ENCODE measurements at regions not wholly inside any gene's neighbourhood (a gene's known extent, or its start where the extent isn't known, plus 50 kb on each side); places are given as distances from the start of the nearest gene placed in this dataset.
"Not testable (repeated sequence)": the region's sequence is repeated elsewhere in the genome, so short reads cannot be mapped to it uniquely, and the experiment has no call there.

- no peaks in the 10 kb centered on the region for H3K4me1 Mint-ChIP-seq (ENCODE audit: low read depth)
- H3K36me3 Mint-ChIP-seq (ENCODE audit: low read depth) = no peaks in the 10 kb centered on the region
- no peaks in the 10 kb centered on the region for H3K27me3 Mint-ChIP-seq
- peaks cover 6% of the 10 kb centered on the region for H3K9me3 Mint-ChIP-seq
- no peak overlapping the region for H3K4me3 Mint-ChIP-seq
- H3K27ac Mint-ChIP-seq = no peak overlapping the region
Measured at GRCh38 chr5:174810796-174811195, 86.4 kb downstream of the MSX2 start.

- no peaks in the 10 kb centered on the region for H3K36me3 Mint-ChIP-seq (ENCODE audit: low read depth)
- no peaks in the 10 kb centered on the region for H3K27me3 Mint-ChIP-seq
- no peaks in the 10 kb centered on the region for H3K9me3 Mint-ChIP-seq
- H3K27ac Mint-ChIP-seq = no peak overlapping the region
- H3K4me3 Mint-ChIP-seq = no peak overlapping the region
- H3K4me1 Mint-ChIP-seq (ENCODE audit: low read depth) = no peaks in the 10 kb centered on the region
Measured at GRCh38 chr5:174807471-174807870, 83.1 kb downstream of the MSX2 start.

GRCh38 chr5:174806729-174807128, 82.3 kb downstream of the MSX2 start:
- Mint-ChIP-seq H3K27me3 (no peaks in the 10 kb centered on the region), H3K9me3 (no peaks in the 10 kb centered on the region), H3K36me3 (ENCODE audit: low read depth) (no peaks in the 10 kb centered on the region), H3K4me1 (ENCODE audit: low read depth) (no peaks in the 10 kb centered on the region), H3K27ac (no peak overlapping the region), H3K4me3 (no peak overlapping the region)

GRCh38 chr5:174801798-174802197, 77.4 kb downstream of the MSX2 start:
- H3K27me3 Mint-ChIP-seq = peaks cover 13% of the 10 kb centered on the region
- no peaks in the 10 kb centered on the region for H3K4me1 Mint-ChIP-seq (ENCODE audit: low read depth)
- H3K4me3 Mint-ChIP-seq = no peak overlapping the region
- no peaks in the 10 kb centered on the region for H3K9me3 Mint-ChIP-seq
- H3K27ac Mint-ChIP-seq = no peak overlapping the region
- no peaks in the 10 kb centered on the region for H3K36me3 Mint-ChIP-seq (ENCODE audit: low read depth)

GRCh38 chr5:174800435-174800834, 76.1 kb downstream of the MSX2 start:
- H3K27me3 Mint-ChIP-seq = peaks cover 21% of the 10 kb centered on the region
- no peaks in the 10 kb centered on the region for H3K9me3 Mint-ChIP-seq
- no peak overlapping the region for H3K27ac Mint-ChIP-seq
- no peaks in the 10 kb centered on the region for H3K4me1 Mint-ChIP-seq (ENCODE audit: low read depth)
- H3K36me3 Mint-ChIP-seq (ENCODE audit: low read depth) = no peaks in the 10 kb centered on the region
- no peak overlapping the region for H3K4me3 Mint-ChIP-seq

- no peak overlapping the region for H3K27ac Mint-ChIP-seq
- H3K4me1 Mint-ChIP-seq (ENCODE audit: low read depth) = no peaks in the 10 kb centered on the region
- no peaks in the 10 kb centered on the region for H3K36me3 Mint-ChIP-seq (ENCODE audit: low read depth)
- no peaks in the 10 kb centered on the region for H3K9me3 Mint-ChIP-seq
- H3K27me3 Mint-ChIP-seq = peaks cover 26% of the 10 kb centered on the region
- H3K4me3 Mint-ChIP-seq = no peak overlapping the region
Measured at GRCh38 chr5:174799121-174799520, 74.7 kb downstream of the MSX2 start.

GRCh38 chr5:174798551-174798951, 74.2 kb downstream of the MSX2 start:
- no peak overlapping the region for H3K4me3 Mint-ChIP-seq
- H3K27ac Mint-ChIP-seq = no peak overlapping the region
- H3K36me3 Mint-ChIP-seq (ENCODE audit: low read depth) = no peaks in the 10 kb centered on the region
- H3K4me1 Mint-ChIP-seq (ENCODE audit: low read depth) = no peaks in the 10 kb centered on the region
- no peaks in the 10 kb centered on the region for H3K9me3 Mint-ChIP-seq
- peaks cover 31% of the 10 kb centered on the region for H3K27me3 Mint-ChIP-seq

- Mint-ChIP-seq H3K27ac (no peak overlapping the region), H3K4me1 (ENCODE audit: low read depth) (no peaks in the 10 kb centered on the region), H3K9me3 (no peaks in the 10 kb centered on the region), H3K4me3 (no peak overlapping the region), H3K27me3 (peaks cover 46% of the 10 kb centered on the region), H3K36me3 (ENCODE audit: low read depth) (no peaks in the 10 kb centered on the region)
Measured at GRCh38 chr5:174796711-174797192, 72.4 kb downstream of the MSX2 start.

- Mint-ChIP-seq H3K4me1 (ENCODE audit: low read depth) (no peaks in the 10 kb centered on the region), H3K27me3 (peaks cover 46% of the 10 kb centered on the region), H3K9me3 (no peaks in the 10 kb centered on the region), H3K36me3 (ENCODE audit: low read depth) (no peaks in the 10 kb centered on the region), H3K4me3 (no peak overlapping the region), H3K27ac (no peak overlapping the region)
Measured at GRCh38 chr5:174794931-174795672, 70.7 kb downstream of the MSX2 start.

- no peaks in the 10 kb centered on the region for H3K4me1 Mint-ChIP-seq (ENCODE audit: low read depth)
- no peaks in the 10 kb centered on the region for H3K36me3 Mint-ChIP-seq (ENCODE audit: low read depth)
- no peak overlapping the region for H3K27ac Mint-ChIP-seq
Measured at GRCh38 chr5:174793684-174794328, 69.4 kb downstream of the MSX2 start.

GRCh38 chr5:174793076-174793475, 68.7 kb downstream of the MSX2 start:
- peaks cover 40% of the 10 kb centered on the region for H3K27me3 Mint-ChIP-seq
- no peaks in the 10 kb centered on the region for H3K36me3 Mint-ChIP-seq (ENCODE audit: low read depth)
- no peaks in the 10 kb centered on the region for H3K4me1 Mint-ChIP-seq (ENCODE audit: low read depth)
- no peak overlapping the region for H3K4me3 Mint-ChIP-seq
- H3K27ac Mint-ChIP-seq = no peak overlapping the region
- no peaks in the 10 kb centered on the region for H3K9me3 Mint-ChIP-seq

More at GRCh38 chr5:174793684-174794328, 69.4 kb downstream of the MSX2 start:
- Mint-ChIP-seq H3K4me3 (no peak overlapping the region), H3K9me3 (no peaks in the 10 kb centered on the region), H3K27me3 (peaks cover 42% of the 10 kb centered on the region)

- not testable (repeated sequence) for H3K4me1 Mint-ChIP-seq (ENCODE audit: low read depth); H3K27ac Mint-ChIP-seq; H3K4me3 Mint-ChIP-seq; H3K36me3 Mint-ChIP-seq (ENCODE audit: low read depth); H3K9me3 Mint-ChIP-seq
- peaks cover 32% of the 10 kb centered on the region for H3K27me3 Mint-ChIP-seq
Measured at GRCh38 chr5:174792265-174792664, 67.9 kb downstream of the MSX2 start.

- Mint-ChIP-seq H3K27me3 (peaks cover 29% of the 10 kb centered on the region), H3K36me3 (ENCODE audit: low read depth) (no peaks in the 10 kb centered on the region), H3K27ac (no peak overlapping the region), H3K9me3 (peaks cover under 1% of the 10 kb centered on the region), H3K4me1 (ENCODE audit: low read depth) (no peaks in the 10 kb centered on the region), H3K4me3 (no peak overlapping the region)
Measured at GRCh38 chr5:174790906-174791305, 66.5 kb downstream of the MSX2 start.

GRCh38 chr5:174789596-174789995, 65.2 kb downstream of the MSX2 start:
- Mint-ChIP-seq H3K4me3 (no peak overlapping the region), H3K9me3 (peaks cover 10% of the 10 kb centered on the region), H3K27ac (no peak overlapping the region), H3K36me3 (ENCODE audit: low read depth) (no peaks in the 10 kb centered on the region), H3K27me3 (peaks cover 23% of the 10 kb centered on the region), H3K4me1 (ENCODE audit: low read depth) (no peaks in the 10 kb centered on the region)

- no peak overlapping the region for H3K4me3 Mint-ChIP-seq
Measured at GRCh38 chr5:174785120-174785680, 60.8 kb downstream of the MSX2 start.

More at GRCh38 chr5:174785120-174785680, 60.8 kb downstream of the MSX2 start:
- Mint-ChIP-seq H3K4me1 (ENCODE audit: low read depth) (no peaks in the 10 kb centered on the region), H3K27ac (no peak overlapping the region), H3K27me3 (peaks cover 11% of the 10 kb centered on the region), H3K9me3 (peaks cover 19% of the 10 kb centered on the region), H3K36me3 (ENCODE audit: low read depth) (no peaks in the 10 kb centered on the region)

Measured in stimulated activated naive CD8-positive, alpha-beta T cell treated with anti-CD3 and anti-CD28 coated beads, Interleukin-15, Interleukin-2, amounts not matched to agents 100 ng/mL and 50 ng/mL, for 24 hours (primary cell).